GM12873 (cell line): ENCODE measurements at regions not wholly inside any gene's neighbourhood (a gene's known extent, or its start where the extent isn't known, plus 50 kb on each side); places are given as distances from the start of the nearest gene placed in this dataset.

Experiments used
- TF ChIP-seq, protein P1 (sequence below): IDR thresholded peaks from 2 replicates; pipeline ENCODE4 v1.5.1; 2012; ENCODE audit warnings: low read depth, mild to moderate bottlenecking, moderate library complexity, low read length, control low read depth; ENCODE audit not compliant: insufficient read depth; ENCODE audit errors: missing control alignments

GRCh38 chr2:133943108-133943507, 310.8 kb upstream of the MGAT5 start:
- TF ChIP-seq, protein P1, sequence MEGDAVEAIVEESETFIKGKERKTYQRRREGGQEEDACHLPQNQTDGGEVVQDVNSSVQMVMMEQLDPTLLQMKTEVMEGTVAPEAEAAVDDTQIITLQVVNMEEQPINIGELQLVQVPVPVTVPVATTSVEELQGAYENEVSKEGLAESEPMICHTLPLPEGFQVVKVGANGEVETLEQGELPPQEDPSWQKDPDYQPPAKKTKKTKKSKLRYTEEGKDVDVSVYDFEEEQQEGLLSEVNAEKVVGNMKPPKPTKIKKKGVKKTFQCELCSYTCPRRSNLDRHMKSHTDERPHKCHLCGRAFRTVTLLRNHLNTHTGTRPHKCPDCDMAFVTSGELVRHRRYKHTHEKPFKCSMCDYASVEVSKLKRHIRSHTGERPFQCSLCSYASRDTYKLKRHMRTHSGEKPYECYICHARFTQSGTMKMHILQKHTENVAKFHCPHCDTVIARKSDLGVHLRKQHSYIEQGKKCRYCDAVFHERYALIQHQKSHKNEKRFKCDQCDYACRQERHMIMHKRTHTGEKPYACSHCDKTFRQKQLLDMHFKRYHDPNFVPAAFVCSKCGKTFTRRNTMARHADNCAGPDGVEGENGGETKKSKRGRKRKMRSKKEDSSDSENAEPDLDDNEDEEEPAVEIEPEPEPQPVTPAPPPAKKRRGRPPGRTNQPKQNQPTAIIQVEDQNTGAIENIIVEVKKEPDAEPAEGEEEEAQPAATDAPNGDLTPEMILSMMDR, result no peak

DNA sequence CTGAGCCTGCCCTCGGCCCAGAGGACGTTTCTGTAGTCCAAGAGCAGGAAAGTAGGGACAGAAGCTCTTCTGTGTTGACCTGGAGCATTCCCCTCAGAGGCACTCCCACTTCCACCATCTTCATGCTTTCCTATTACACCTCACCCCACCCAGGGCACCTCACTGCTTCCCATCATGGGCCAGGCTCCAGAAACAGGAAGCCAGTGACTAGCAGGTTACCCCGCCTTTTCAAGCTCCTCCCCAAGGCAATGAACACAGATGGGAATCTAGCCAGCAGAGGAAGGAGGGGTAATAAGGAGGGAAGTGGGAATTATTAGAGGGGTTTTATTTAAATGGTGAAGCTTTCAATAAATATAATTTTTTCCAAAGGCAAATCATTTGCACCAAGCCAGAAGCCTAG, 308.8 kb upstream of the MGAT5 start:
- TF ChIP-seq, protein P1, result no peak

GRCh38 chr2:133947057-133947456, 306.8 kb upstream of the MGAT5 start:
- TF ChIP-seq, protein P1, result no peak

GRCh38 chr2:133948610-133949290, 305.1 kb upstream of the MGAT5 start:
- TF ChIP-seq, protein P1, result no peak

DNA sequence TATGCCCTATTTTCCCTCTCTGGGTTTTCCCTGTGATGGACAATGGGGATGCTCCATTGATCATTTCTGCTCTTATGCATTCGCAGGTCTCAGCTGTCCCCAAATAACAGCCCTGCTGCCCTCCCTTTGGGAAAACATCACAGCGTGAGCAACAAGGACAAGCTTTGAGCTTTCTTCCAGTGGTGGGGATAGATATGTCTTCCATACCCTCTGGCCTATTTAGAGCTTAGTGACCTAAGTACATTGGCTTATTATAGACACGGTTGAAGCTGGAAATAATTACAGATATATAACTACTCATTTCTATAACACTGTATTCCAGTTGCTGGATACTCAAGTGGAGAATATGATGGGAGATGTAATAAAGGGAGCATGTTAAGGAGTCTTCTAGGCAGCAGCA, 304.3 kb upstream of the MGAT5 start:
- TF ChIP-seq, protein P1, result no peak

- TF ChIP-seq, protein P1, result no peak
Observed at GRCh38 chr2:133951209-133951608, 302.7 kb upstream of the MGAT5 start.

GRCh38 chr2:133952420-133952819, 301.5 kb upstream of the MGAT5 start:
- TF ChIP-seq, protein P1, result no peak
